ENCODE measurements at regions not wholly inside any gene's neighbourhood (a gene's known extent, or its start where the extent isn't known, plus 50 kb on each side); places are given as distances from the start of the nearest gene placed in this dataset.

- TF ChIP-seq ZBTB11 (CRISPR knock-in tag; IDR thresholded peaks at IDR 0.05) (no peak), EED (IDR thresholded peaks at IDR 0.05; ENCODE audit: low read depth) (no peak), KDM1A (IDR thresholded peaks at IDR 0.05; ENCODE audit: borderline replicate concordance) (no peak), YY1 (IDR thresholded peaks at IDR 0.05; ENCODE audit: low read depth, low read length) (no peak), SMC3 (IDR thresholded peaks at IDR 0.05; ENCODE audit: borderline replicate concordance, low read length) (no peak), IKZF2 (IDR thresholded peaks at IDR 0.05) (no peak), NFIC (IDR thresholded peaks at IDR 0.05; ENCODE audit: low read depth, low read length) (no peak), SUZ12 (IDR thresholded peaks at IDR 0.05; ENCODE audit: unreplicated experiment) (no peak)
Measured at GRCh38 chr13:44147648-44148047, 226.0 kb upstream of the SERP2 start (continued).

- Histone ChIP-seq H3K79me2 (ENCODE audit: control insufficient read depth, insufficient read depth, low read length) (no peaks in the 10 kb centered on the region), H3K4me2 (ENCODE audit: control insufficient read depth, insufficient read depth) (no peak overlapping the region), H3K4me1 (ENCODE audit: control insufficient read depth, insufficient read depth, low read length) (no peaks in the 10 kb centered on the region), H3K9ac (ENCODE audit: control insufficient read depth, insufficient read depth, low read length) (no peak overlapping the region), H3K36me3 (ENCODE audit: control insufficient read depth in 2 of 2, insufficient read depth in 2 of 2, low read length in 1 of 2) (no peaks in the 10 kb centered on the region), H2AFZ (ENCODE audit: control insufficient read depth, low read depth, low read length) (no peak overlapping the region), H4K20me1 (ENCODE audit: control insufficient read depth, insufficient read depth) (no peaks in the 10 kb centered on the region), H3K27ac (ENCODE audit: control insufficient read depth, insufficient read depth) (no peak overlapping the region), H3K9me3 (replicated peaks; ENCODE audit: control insufficient read depth, insufficient read depth, low read length) (no peaks in the 10 kb centered on the region), H3K4me3 (no peak overlapping the region), H3K27me3 (replicated peaks in 1 of 2; ENCODE audit: control insufficient read depth in 2 of 2, insufficient read depth in 2 of 2, low read length in 1 of 2) (peaks cover 0 to 6% of the 10 kb centered on the region in 2 experiments; a peak in 3 of 4 replicates)
- FAIRE-seq (no peak), DNase-seq (ENCODE audit: low read depth, low spot score) (no peak), ATAC-seq (no peak)
- BruUV-seq (replicated peaks) = no TSS peak
- 48% methylated on average over 5 of the region's 5 CpGs for WGBS (ENCODE audit: insufficient coverage, insufficient replicate concordance, low lambda C conversion rate, missing lambda C conversion rate)
- in situ Hi-C loops (cut with MboI) (no loop called here), intact Hi-C loops (cut with micrococcal nuclease; ENCODE audit: unreplicated experiment) (no loop called here)
- ChIA-PET RAD21 (ENCODE audit: unreplicated experiment) (no interaction called here), POLR2A (no interaction called here), SMC1A (ENCODE audit: uncharacterized antibody, unreplicated experiment) (no interaction called here), CTCF (no interaction called here)
- TF ChIP-seq ZNF24 (IDR thresholded peaks at IDR 0.05) (no peak), MYC (IDR thresholded peaks at IDR 0.05; ENCODE audit: insufficient read depth, insufficient read length, insufficient replicate concordance, low read length, severe bottlenecking) (no peak), ATF3 (IDR thresholded peaks at IDR 0.05; ENCODE audit: borderline replicate concordance, extremely low read depth, low read depth, low read length) (no peak), BMI1 (IDR thresholded peaks at IDR 0.05; ENCODE audit: borderline replicate concordance) (no peak), NRF1 (conservative IDR thresholded peaks at IDR 0.05; ENCODE audit: low read depth, low read length) (no peak), ZNF592 (IDR thresholded peaks at IDR 0.05) (no peak), DPF2 (IDR thresholded peaks at IDR 0.05) (no peak)
Measured at GRCh38 chr13:44148159-44148914, 225.3 kb upstream of the SERP2 start.

All from GM12878 (cell line).